ENCODE measurements at regions not wholly inside any gene's neighbourhood (a gene's known extent, or its start where the extent isn't known, plus 50 kb on each side); places are given as distances from the start of the nearest gene placed in this dataset.
"Not testable (repeated sequence)": the region's sequence is repeated elsewhere in the genome, so short reads cannot be mapped to it uniquely, and the experiment has no call there.

DNA sequence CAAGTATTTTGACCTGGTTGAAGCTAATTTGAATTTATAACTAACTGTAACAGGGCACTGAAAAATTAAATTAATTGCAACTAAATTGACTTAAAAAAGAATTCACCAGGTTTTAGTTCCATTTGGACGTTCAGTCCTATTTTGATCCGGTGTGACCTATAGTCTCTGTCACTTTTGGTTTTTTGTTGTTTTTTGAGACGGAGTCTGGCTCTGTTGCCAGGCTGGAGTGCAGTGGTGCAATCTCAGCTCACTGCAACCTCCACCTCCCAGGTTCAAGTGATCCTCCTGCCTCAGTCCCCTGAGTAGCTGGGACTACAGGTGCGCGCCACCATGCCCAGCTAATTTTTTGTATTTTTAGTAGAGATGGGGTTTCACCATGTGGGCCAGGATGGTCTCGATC lies 91.2 kb downstream of the GADD45G start:
- Mint-ChIP-seq H3K4me1 (peaks cover 37% of the 10 kb centered on the region), H3K27me3 (peaks cover 12% of the 10 kb centered on the region)
- H3K9me3 Mint-ChIP-seq, DNase-seq, H3K27ac Mint-ChIP-seq, H3K36me3 Mint-ChIP-seq, H3K4me3 Mint-ChIP-seq, CTCF ChIA-PET: not testable (repeated sequence)

DNA sequence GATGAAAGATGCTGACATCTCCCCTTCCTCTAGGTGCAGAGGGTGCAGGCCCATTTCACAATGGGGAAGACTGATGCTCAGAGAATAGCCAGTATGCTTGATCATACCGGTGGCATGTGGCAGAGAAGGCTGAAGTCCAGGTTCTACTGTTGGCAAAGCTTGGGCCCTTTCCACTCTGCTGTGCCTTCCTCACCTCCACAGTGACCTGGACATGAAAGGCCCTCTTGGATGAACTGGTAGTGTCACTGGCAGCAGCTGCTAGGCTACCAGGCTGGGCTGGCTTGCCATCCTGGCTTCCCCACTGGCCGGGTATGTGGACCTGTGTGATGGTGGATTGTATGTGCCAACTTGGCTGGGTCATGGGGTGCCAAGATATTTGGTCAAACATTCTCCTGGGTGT lies 92.0 kb downstream of the GADD45G start:
- H3K36me3 Mint-ChIP-seq: no peaks in the 10 kb centered on the region
- no peak overlapping the region for H3K4me3 Mint-ChIP-seq
- peaks cover 12% of the 10 kb centered on the region for H3K27me3 Mint-ChIP-seq
- H3K27ac Mint-ChIP-seq: no peak overlapping the region
- CTCF ChIA-PET: interaction anchor here (1.3 to 1.4 kb wide), 2 partner anchors 9 to 29 kb away, joined by 3 to 4 read pairs; no protein-coding TSS in a partner anchor
- H3K4me1 Mint-ChIP-seq: peaks cover 37% of the 10 kb centered on the region
- H3K9me3 Mint-ChIP-seq: no peaks in the 10 kb centered on the region
- DNase-seq: no peak

DNA sequence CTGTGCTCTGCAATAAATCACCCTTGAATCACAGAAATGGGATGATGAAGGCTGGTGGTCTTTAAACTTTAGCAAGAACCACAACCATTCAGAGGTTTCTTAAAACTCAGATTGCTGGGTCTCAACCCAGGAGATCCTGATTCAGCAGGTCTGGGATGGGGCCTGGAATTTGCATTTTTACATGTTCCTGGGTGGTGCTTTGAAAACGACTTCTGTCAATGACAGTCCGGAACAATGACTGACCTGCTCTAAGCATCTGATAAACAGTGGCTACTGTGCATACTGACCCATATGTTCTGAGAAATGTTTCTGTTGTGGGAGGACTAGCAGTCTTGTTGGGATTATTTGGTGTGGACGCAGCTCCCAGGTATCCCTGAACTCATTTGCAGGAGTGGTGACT lies 92.7 kb downstream of the GADD45G start:
- no peak for DNase-seq
- Mint-ChIP-seq H3K36me3 (no peaks in the 10 kb centered on the region), H3K27ac (no peak overlapping the region), H3K27me3 (peaks cover 12% of the 10 kb centered on the region), H3K4me3 (no peak overlapping the region), H3K9me3 (no peaks in the 10 kb centered on the region), H3K4me1 (peaks cover 37% of the 10 kb centered on the region)
- CTCF ChIA-PET: interaction anchor here (1.3 to 1.4 kb wide), 2 partner anchors 10 to 28 kb away, joined by 3 to 4 read pairs; no protein-coding TSS in a partner anchor

DNA sequence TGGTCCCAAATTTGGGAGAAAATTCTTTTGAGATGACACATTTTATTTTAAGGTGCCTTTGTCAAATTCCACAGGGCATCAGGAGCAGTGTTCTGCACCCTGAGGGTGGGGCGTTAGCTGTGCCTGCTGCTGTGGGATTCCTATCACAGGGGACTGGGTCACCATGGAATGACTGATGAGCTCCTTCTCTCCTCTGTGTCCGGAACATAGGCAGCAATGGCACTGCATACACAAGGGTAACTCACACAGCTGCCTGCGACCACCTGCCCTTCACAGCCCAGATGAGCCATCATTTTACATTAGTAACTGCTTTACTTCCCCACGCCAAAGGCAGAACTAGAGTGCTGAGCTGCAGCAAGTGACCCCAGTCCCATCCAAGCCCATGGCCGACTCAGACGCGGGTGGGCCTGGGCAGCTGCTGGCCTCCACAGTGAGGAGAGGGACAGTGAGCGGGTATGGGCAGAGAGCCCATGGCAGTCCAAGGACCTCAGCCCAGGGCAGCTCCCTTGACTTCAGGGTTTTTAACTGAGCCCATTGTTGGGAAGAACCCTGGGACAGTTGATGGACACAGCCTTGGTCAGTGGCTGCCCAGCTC lies 93.7 kb downstream of the GADD45G start:
- Mint-ChIP-seq H3K4me3 (no peak overlapping the region), H3K27me3 (peaks cover 10% of the 10 kb centered on the region), H3K36me3 (no peaks in the 10 kb centered on the region), H3K9me3 (no peaks in the 10 kb centered on the region), H3K27ac (no peak overlapping the region), H3K4me1 (peaks cover 36% of the 10 kb centered on the region)
- CTCF ChIA-PET: no interaction called here
- no peak for DNase-seq

DNA sequence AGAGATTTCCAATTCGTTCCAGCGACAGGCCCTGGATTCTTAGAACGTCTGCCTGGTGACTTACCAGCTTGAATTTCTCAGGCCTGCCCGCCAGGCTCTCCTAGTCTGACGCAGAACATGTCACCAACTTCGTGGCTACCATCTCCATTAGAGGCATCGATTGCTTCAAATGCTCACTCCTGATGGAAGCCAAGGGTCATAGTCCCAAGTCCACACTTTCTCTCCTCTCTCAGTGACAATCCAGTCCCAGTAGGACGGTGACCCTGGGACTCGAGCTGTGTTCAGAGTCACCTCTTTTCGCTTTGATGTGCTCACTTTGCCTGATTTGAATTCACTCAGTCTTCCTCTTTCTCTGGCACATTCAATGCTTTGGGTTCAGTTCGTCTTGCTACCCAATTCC lies 94.8 kb downstream of the GADD45G start:
- peaks cover 6% of the 10 kb centered on the region for H3K27me3 Mint-ChIP-seq
- H3K36me3 Mint-ChIP-seq: no peaks in the 10 kb centered on the region
- DNase-seq: no peak
- H3K4me3 Mint-ChIP-seq: no peak overlapping the region
- H3K27ac Mint-ChIP-seq: no peak overlapping the region
- H3K9me3 Mint-ChIP-seq: no peaks in the 10 kb centered on the region
- CTCF ChIA-PET: interaction anchor here (1.5 kb wide), 1 partner anchor 8 kb away, joined by 4 read pairs; no protein-coding TSS in a partner anchor
- peaks cover 42% of the 10 kb centered on the region for H3K4me1 Mint-ChIP-seq

DNA sequence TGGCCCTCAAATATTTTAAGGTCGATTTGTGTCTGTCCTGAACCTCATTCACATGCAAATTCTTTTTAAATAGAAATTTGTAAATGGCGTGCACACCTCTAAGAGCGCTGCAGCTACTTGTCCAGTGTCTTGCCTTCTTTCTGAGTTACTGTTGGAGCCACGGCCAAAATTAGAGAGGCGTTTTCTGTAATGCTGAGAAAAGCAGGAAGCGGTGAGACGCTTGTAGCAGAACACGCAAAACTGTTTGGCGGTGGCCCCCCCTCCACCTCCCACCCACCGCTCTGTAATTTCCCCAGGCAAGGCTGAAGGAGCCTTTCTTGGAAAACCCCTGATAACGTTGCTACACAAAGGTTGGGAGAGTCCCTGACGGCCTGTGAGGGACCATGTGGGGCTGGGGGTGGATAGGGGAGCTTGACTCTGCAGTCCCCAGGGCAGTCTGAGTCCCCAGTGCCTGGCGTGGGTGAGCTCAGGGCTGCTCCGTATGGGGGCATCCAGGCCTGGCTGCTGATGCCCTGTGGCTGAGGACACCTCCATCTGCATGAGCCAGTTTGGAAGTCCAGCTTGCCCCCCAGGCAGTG lies 96.5 kb downstream of the GADD45G start:
- Mint-ChIP-seq H3K9me3 (no peaks in the 10 kb centered on the region), H3K27ac (peak overlapping the region; percentile 70), H3K4me1 (peaks cover 50% of the 10 kb centered on the region), H3K27me3 (peaks cover 3% of the 10 kb centered on the region), H3K36me3 (no peaks in the 10 kb centered on the region), H3K4me3 (peak overlapping the region; percentile 13)
- CTCF ChIA-PET: interaction anchor here (1.0 to 1.5 kb wide), 4 partner anchors 10 to 222 kb away, joined by 3 to 5 read pairs (median 4); no protein-coding TSS in a partner anchor
- peak; percentile 76 for DNase-seq

DNA sequence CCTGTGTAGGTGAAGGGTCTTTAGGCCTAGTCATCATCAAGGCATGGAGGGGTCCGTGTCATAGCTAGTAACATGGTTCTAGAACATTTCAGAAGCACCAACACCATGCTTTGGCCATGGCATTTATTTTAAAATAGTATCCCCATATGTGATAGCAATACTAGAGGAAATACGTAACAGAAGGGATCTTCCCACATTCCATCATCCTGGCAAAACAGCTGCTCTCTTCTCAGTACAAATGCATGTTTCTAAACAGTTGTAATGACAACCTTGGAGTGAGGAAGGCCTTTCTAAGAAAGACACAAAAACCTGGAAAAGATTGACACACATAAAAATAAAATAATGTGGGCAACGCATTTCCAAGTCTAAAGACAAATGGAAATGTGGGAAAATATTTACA lies 97.6 kb downstream of the GADD45G start:
- Mint-ChIP-seq H3K27me3 (peaks cover 3% of the 10 kb centered on the region), H3K4me3 (peak overlapping the region; percentile 1), H3K4me1 (peaks cover 49% of the 10 kb centered on the region), H3K9me3 (no peaks in the 10 kb centered on the region), H3K27ac (no peak overlapping the region), H3K36me3 (no peaks in the 10 kb centered on the region)
- no peak for DNase-seq
- CTCF ChIA-PET: interaction anchor here (0.7 to 1.6 kb wide), 3 partner anchors 99 to 221 kb away, joined by 3 to 4 read pairs (median 3); no protein-coding TSS in a partner anchor

DNA sequence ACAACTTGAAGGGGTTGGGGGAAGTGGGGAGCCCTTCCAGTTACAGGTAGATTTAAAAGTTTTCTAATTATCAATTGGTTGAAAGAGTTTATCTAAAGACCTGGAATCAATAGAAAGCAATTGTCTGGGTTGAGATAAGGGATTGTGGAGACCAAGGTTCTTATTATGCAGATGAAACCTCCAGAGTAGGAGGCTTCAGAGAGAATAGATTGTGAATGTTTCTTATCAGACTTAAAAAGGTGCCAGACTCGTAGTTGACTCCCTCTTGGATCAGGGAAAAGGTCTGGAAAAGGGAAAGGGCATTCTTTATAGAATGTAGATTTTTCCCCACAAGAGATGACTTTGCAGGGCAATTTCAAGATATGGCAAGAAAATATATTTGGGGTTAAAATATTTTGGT lies 100.8 kb downstream of the GADD45G start:
- peaks cover 4% of the 10 kb centered on the region for H3K9me3 Mint-ChIP-seq
- peaks cover 58% of the 10 kb centered on the region for H3K4me1 Mint-ChIP-seq
- H3K36me3 Mint-ChIP-seq: peaks cover 6% of the 10 kb centered on the region
- H3K4me3 Mint-ChIP-seq: no peak overlapping the region
- CTCF ChIA-PET: no interaction called here
- peaks cover 19% of the 10 kb centered on the region for H3K27me3 Mint-ChIP-seq
- DNase-seq: no peak
- no peak overlapping the region for H3K27ac Mint-ChIP-seq

DNA sequence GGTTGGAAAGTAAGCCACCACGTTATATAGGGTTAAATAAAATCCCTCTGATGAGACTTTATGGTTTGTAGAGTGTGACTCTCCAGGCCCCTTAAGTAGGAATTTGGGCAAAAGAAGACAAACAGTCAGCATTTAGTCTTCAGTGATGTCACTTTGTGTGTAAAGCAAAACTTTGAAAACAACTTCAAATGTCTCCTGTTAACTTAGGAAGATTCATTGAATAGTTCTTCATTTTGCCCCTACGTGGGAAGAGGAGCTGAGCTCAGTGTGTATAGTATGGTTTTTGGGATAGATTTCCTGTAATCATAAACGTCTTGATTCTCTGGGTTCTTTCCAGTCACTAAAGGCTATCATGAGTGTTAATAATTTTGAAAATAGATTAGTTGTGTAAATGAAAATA lies 101.3 kb downstream of the GADD45G start:
- Mint-ChIP-seq H3K27me3 (peaks cover 19% of the 10 kb centered on the region), H3K36me3 (peaks cover 6% of the 10 kb centered on the region), H3K4me1 (peaks cover 58% of the 10 kb centered on the region), H3K27ac (no peak overlapping the region), H3K9me3 (peaks cover 4% of the 10 kb centered on the region), H3K4me3 (no peak overlapping the region)
- no peak for DNase-seq
- CTCF ChIA-PET: no interaction called here

DNA sequence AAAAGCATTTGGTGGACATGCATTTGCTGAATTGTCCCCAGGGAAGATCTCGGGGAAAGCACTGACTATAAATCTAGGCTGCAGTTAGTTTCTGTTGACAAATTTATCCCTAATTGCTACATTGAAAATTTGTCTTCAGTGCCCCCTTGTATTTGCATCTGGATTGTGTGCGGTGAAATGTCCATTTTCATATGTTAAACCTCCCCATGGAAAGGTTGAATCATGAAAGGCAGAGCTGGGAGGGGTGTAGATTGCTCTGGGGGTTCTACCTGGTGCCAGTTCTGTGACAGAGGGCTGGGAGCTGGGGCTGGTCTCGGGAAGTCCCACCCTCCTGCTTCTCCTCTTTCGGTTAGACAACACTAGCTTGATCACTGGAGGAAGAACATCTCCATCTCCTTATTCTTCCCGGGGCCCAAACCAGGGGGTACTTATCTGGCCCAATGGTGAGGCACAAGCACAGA lies 101.9 kb downstream of the GADD45G start:
- no peak for DNase-seq
- Mint-ChIP-seq H3K9me3 (peaks cover 4% of the 10 kb centered on the region), H3K4me1 (peaks cover 58% of the 10 kb centered on the region), H3K36me3 (peaks cover 6% of the 10 kb centered on the region), H3K27ac (no peak overlapping the region), H3K4me3 (no peak overlapping the region), H3K27me3 (peaks cover 19% of the 10 kb centered on the region)
- CTCF ChIA-PET: no interaction called here

DNA sequence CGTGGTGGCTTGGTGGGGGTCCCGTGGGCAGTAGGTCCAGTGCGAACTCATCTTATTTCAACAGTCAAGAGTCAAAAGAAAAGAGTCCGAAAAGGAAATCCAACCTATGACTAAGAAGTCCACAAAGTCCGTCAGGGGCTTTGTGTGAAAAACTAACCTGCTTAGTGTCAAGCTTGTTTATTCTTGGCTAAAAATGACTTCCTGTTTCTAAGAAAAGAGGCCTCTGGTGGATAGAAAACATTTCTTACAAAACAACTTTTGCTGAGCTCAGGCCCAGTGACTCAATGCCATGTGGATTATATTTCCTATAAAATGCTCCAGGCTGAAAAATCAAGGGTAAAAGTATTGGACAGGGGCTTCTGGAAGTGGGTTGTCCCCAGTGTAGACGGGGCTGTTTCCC lies 105.9 kb downstream of the GADD45G start:
- peaks cover 64% of the 10 kb centered on the region for H3K4me1 Mint-ChIP-seq
- peaks cover 6% of the 10 kb centered on the region for H3K36me3 Mint-ChIP-seq
- H3K9me3 Mint-ChIP-seq: peaks cover 4% of the 10 kb centered on the region
- no peak for DNase-seq
- no peak overlapping the region for H3K4me3 Mint-ChIP-seq
- peaks cover 15% of the 10 kb centered on the region for H3K27me3 Mint-ChIP-seq
- peak overlapping the region; percentile 73 for H3K27ac Mint-ChIP-seq
- CTCF ChIA-PET: no interaction called here

DNA sequence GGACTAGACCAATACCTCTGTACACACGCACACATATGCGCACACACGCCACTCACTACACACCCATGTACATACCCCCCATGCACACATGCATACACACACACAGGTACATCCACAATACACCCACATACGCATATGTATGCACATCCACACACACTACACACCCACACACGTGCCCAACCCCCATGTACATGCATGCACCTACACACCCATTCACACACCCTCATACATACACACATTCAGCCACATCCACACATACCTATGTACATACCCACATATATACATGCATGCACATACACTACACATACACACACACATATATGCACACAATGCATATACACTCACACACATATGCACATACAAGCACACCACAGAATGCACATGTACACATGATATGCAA lies 107.1 kb downstream of the GADD45G start:
- Mint-ChIP-seq H3K36me3 (peaks cover 6% of the 10 kb centered on the region), H3K9me3 (peaks cover 5% of the 10 kb centered on the region), H3K27me3 (peaks cover 15% of the 10 kb centered on the region), H3K4me1 (peaks cover 60% of the 10 kb centered on the region), H3K27ac (no peak overlapping the region), H3K4me3 (no peak overlapping the region)
- DNase-seq: no peak
- CTCF ChIA-PET: interaction anchor here (1.2 kb wide), 1 partner anchor 109 kb away, joined by 4 read pairs; no protein-coding TSS in a partner anchor

DNA sequence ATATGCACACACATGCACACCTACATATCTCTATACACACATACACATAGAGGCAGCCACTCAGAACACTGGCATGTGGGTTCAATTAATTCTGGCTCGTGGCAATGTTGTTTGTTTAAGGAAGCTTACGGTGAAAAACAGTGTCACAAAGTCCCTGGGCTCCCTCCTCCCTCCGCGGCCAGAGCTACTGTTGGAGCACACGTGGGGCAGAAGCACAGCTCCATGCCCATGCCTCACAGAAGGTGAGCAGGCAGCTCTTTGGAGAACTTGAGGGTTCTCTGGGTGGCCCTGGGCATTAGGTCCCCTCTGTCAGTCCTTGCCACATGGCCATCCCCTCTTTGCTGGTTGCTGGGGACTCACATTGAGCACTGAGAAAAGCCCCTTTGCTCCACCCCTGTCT lies 107.5 kb downstream of the GADD45G start:
- no peak for DNase-seq
- H3K4me3 Mint-ChIP-seq: no peak overlapping the region
- CTCF ChIA-PET: interaction anchor here (1.2 kb wide), 1 partner anchor 109 kb away, joined by 4 read pairs; no protein-coding TSS in a partner anchor
- H3K36me3 Mint-ChIP-seq: peaks cover 6% of the 10 kb centered on the region
- peaks cover 9% of the 10 kb centered on the region for H3K9me3 Mint-ChIP-seq
- peaks cover 60% of the 10 kb centered on the region for H3K4me1 Mint-ChIP-seq
- H3K27ac Mint-ChIP-seq: no peak overlapping the region
- H3K27me3 Mint-ChIP-seq: peaks cover 15% of the 10 kb centered on the region

DNA sequence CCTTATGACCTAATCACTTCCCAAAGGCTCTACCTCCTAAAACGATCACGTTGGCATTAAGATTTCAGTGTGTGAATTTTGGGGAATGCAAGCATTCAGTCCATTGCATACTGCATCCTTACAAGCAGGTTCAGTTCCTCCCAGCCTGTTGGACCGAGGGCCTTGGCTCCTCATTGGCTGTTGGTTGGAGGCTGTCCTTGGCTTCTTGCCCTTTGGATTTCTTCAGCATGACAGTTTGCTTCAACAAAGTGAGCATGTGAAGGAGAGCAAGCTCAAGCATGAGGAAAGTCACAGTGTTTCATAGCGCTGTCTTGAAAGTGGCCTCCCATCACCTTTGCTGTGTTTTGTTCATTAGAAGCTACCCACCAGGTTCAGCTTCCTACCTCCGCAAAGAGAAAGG lies 109.5 kb downstream of the GADD45G start:
- H3K4me3 Mint-ChIP-seq: no peak overlapping the region
- CTCF ChIA-PET: interaction anchor here (0.6 to 0.9 kb wide), 3 partner anchors 12 to 29 kb away, joined by 3 read pairs; no protein-coding TSS in a partner anchor

More for the DNA sequence above, 109.5 kb downstream of the GADD45G start:
- no peak for DNase-seq
- H3K36me3 Mint-ChIP-seq: peaks cover 3% of the 10 kb centered on the region
- H3K27me3 Mint-ChIP-seq: peaks cover 2% of the 10 kb centered on the region
- no peak overlapping the region for H3K27ac Mint-ChIP-seq
- peaks cover 55% of the 10 kb centered on the region for H3K4me1 Mint-ChIP-seq
- H3K9me3 Mint-ChIP-seq: peaks cover 6% of the 10 kb centered on the region

Measured in activated naive CD4-positive, alpha-beta T cell treated with anti-CD3 and anti-CD28 coated beads, Interleukin-2, amount 10 ng/mL, durations not matched to agents 7 days and 5 days (primary cell).